B cell (primary cell): ENCODE measurements at regions not wholly inside any gene's neighbourhood (a gene's known extent, or its start where the extent isn't known, plus 50 kb on each side); places are given as distances from the start of the nearest gene placed in this dataset.

ENCODE experiments used
- ATAC-seq: fragments of 200-7000 bp; cut with Tn5 transposase; one replicate; pipeline ENCODE4 v1.10.0; 2021; ENCODE audit warnings: low read depth, mild to moderate bottlenecking, moderate number of reproducible peaks, moderate library complexity
- CTCF ChIA-PET: fragments of 350-600 bp; sonication (Branson Sonifier 250); formaldehyde crosslinking; loops from one replicate; lab custom pipeline; 2021; ENCODE audit warnings: antibody characterized with exemption, inconsistent platforms; lab: Charles Lee
- POLR2A ChIA-PET: fragments of 350-600 bp; sonication (Branson Sonifier 250); formaldehyde crosslinking; loops from one replicate; lab custom pipeline; 2021; ENCODE audit warnings: antibody characterized with exemption; lab: Charles Lee
- DNase-seq: peaks from one replicate; pipeline ENCODE4 v3.0.0; 2013
- H2AFZ ChIP-seq: 2 replicates; pipeline ENCODE4 v1.6.1; 2012; ENCODE audit warnings: mild to moderate bottlenecking, low read depth, low read length; ENCODE audit not compliant: insufficient read depth, poor library complexity, severe bottlenecking
- H3K27ac ChIP-seq, 2 donors: 1 replicate in 1 of 2; 2 replicates in 1 of 2; pipeline ENCODE4 v1.5.1; 2012 to 2013; ENCODE audit warnings: low read length in 2 of 2, mild to moderate bottlenecking in 2 of 2, moderate library complexity in 1 of 2
- H3K27me3 ChIP-seq, 4 experiments: fragments of 200-600 bp in 1 of 4; sonication (generic) in 1 of 4; replicated peaks in 1 of 4; 1 replicate in 2 of 4; 2 replicates in 2 of 4; pipeline versions ENCODE4 v1.6.1 to v1.7.0; 2013 to 2016; ENCODE audit warnings: low read length in 3 of 4, mild to moderate bottlenecking in 2 of 4, mixed read lengths in 1 of 4, moderate library complexity in 1 of 4; ENCODE audit not compliant: insufficient read depth in 4 of 4, control insufficient read depth in 3 of 4; ENCODE audit errors: control extremely low read depth in 1 of 4
- H3K36me3 ChIP-seq, 2 experiments: replicated peaks in 1 of 2; 1 replicate in 1 of 2; 2 replicates in 1 of 2; pipeline versions ENCODE4 v1.6.1 to v1.7.1; 2013; ENCODE audit warnings: low read length in 1 of 2; ENCODE audit not compliant: insufficient read depth in 2 of 2, control insufficient read depth in 1 of 2; ENCODE audit errors: control extremely low read depth in 1 of 2, extremely low read depth in 1 of 2
- H3K4me1 ChIP-seq, 2 donors: fragments of 200-600 bp in 1 of 2; sonication (generic) in 1 of 2; 1 replicate in 1 of 2; 2 replicates in 1 of 2; pipeline versions ENCODE4 v1.5.1 to v1.6.1; 2013 to 2017; ENCODE audit warnings: low read length in 2 of 2; ENCODE audit not compliant: control insufficient read depth in 2 of 2, insufficient read depth in 2 of 2
- H3K4me2 ChIP-seq: replicated peaks from 2 replicates; pipeline ENCODE3; 2012; ENCODE audit warnings: mild to moderate bottlenecking, low read depth, low read length; ENCODE audit not compliant: poor library complexity, severe bottlenecking
- H3K4me3 ChIP-seq, 5 experiments: fragments of 200-600 bp in 1 of 5; sonication (generic) in 1 of 5; 1 replicate in 3 of 5; 2 replicates in 2 of 5; pipeline versions ENCODE4 v1.5.1 to v1.7.0; 2011 to 2016; ENCODE audit warnings: low read length in 4 of 5, mild to moderate bottlenecking in 4 of 5, low read depth in 2 of 5, control low read depth in 1 of 5, moderate library complexity in 1 of 5; ENCODE audit not compliant: insufficient read depth in 1 of 5; ENCODE audit errors: control extremely low read depth in 1 of 5, extremely low read depth in 1 of 5
- H3K79me2 ChIP-seq: fragments of 200-600 bp; sonication (generic); one replicate; pipeline ENCODE4 v1.6.0; 2016; ENCODE audit warnings: low read length; ENCODE audit not compliant: control insufficient read depth, insufficient read depth
- H3K9ac ChIP-seq: fragments of 200-600 bp; sonication (generic); 2 replicates; pipeline ENCODE4 v1.6.1; 2017; ENCODE audit warnings: mild to moderate bottlenecking, low read length, moderate library complexity
- H3K9me3 ChIP-seq, 3 donors: one replicate each; pipeline versions ENCODE4 v1.6.1 to v1.7.1; 2013; ENCODE audit warnings: low read length in 2 of 3; ENCODE audit not compliant: control insufficient read depth in 2 of 3, insufficient read depth in 1 of 3; ENCODE audit errors: control extremely low read depth in 1 of 3
- H4K20me1 ChIP-seq: 2 replicates; pipeline ENCODE4 v1.6.0; 2012; ENCODE audit warnings: mild to moderate bottlenecking, low read length; ENCODE audit not compliant: insufficient read depth, control insufficient read depth, poor library complexity, severe bottlenecking
- H3K27ac Mint-ChIP-seq: one replicate; pipeline ENCODE4 v1.8.0; 2021; ENCODE audit warnings: mixed read lengths
- H3K27me3 Mint-ChIP-seq: one replicate; pipeline ENCODE4 v1.8.0; 2021; ENCODE audit warnings: mixed read lengths
- H3K4me1 Mint-ChIP-seq: one replicate; pipeline ENCODE4 v1.8.0; 2021; ENCODE audit warnings: mixed read lengths
- H3K4me3 Mint-ChIP-seq: one replicate; pipeline ENCODE4 v1.8.0; 2021; ENCODE audit warnings: mixed read lengths
- H3K9me3 Mint-ChIP-seq: one replicate; pipeline ENCODE4 v1.8.0; 2022; ENCODE audit warnings: mixed read lengths; ENCODE audit not compliant: insufficient read depth
- EZH2 ChIP-seq: IDR thresholded peaks from 2 replicates; pipeline ENCODE4 v1.6.1; 2012; ENCODE audit warnings: borderline replicate concordance, low read depth, mild to moderate bottlenecking, moderate library complexity, low read length; ENCODE audit not compliant: insufficient read depth, poor library complexity, severe bottlenecking
- WGBS: methylation state at CpG from one replicate; pipeline ENCODE4 v1.1.5; 2013; ENCODE audit warnings: missing lambda C conversion rate; ENCODE audit not compliant: insufficient coverage; 5-methylcytosine and 5-hydroxymethylcytosine counted together
- intact Hi-C: fragments of 100-400 bp; cut with micrococcal nuclease; formaldehyde crosslinking; loops from one replicate; pipeline ENCODE4 v1.10.0; 2022
- TF ChIP-seq, protein P1 (sequence below): fragments of 200-600 bp; IDR thresholded peaks from one replicate; pipeline ENCODE4 v1.8.0; 2022; ENCODE audit warnings: antibody characterized with exemption, mild to moderate bottlenecking

DNA sequence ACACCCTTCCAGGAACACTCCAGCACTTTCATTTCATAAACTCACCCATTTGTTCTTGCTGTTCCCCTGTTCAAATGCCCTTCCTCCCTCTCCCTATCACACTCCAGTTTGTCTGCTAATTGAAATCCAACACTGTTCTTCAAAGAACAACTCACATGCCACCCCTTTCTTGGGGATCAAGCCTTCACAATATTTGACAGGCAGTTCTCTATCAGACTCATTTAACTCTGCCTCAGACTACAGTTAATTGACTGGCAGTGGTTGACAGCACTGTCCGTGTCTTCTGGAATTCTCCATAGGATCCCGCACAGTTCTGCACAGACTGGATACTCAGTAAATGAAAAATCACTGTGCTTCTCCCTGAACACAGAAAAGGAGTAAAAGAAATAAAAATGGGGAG lies 87.8 kb downstream of the PMP22 start:
- Histone ChIP-seq H3K4me2 (no peak overlapping the region), H3K4me1 (no peaks in the 10 kb centered on the region), H4K20me1 (no peaks in the 10 kb centered on the region), H3K79me2 (no peaks in the 10 kb centered on the region), H3K27ac (no peak overlapping the region), H3K27me3 (no peaks in the 10 kb centered on the region), H3K9ac (no peak overlapping the region), H2AFZ (no peak overlapping the region), H3K36me3 (no peaks in the 10 kb centered on the region), H3K4me3 (no peak overlapping the region), H3K9me3 (no peaks in the 10 kb centered on the region)
- 100% methylated on average over 1 of the region's 2 CpGs for WGBS
- Mint-ChIP-seq H3K4me1 (no peaks in the 10 kb centered on the region), H3K27me3 (peaks cover 12% of the 10 kb centered on the region), H3K9me3 (no peaks in the 10 kb centered on the region), H3K4me3 (no peak overlapping the region), H3K27ac (no peak overlapping the region)
- intact Hi-C loops: no loop called here
- DNase-seq (no peak), ATAC-seq (no peak)
- TF ChIP-seq, protein P1, sequence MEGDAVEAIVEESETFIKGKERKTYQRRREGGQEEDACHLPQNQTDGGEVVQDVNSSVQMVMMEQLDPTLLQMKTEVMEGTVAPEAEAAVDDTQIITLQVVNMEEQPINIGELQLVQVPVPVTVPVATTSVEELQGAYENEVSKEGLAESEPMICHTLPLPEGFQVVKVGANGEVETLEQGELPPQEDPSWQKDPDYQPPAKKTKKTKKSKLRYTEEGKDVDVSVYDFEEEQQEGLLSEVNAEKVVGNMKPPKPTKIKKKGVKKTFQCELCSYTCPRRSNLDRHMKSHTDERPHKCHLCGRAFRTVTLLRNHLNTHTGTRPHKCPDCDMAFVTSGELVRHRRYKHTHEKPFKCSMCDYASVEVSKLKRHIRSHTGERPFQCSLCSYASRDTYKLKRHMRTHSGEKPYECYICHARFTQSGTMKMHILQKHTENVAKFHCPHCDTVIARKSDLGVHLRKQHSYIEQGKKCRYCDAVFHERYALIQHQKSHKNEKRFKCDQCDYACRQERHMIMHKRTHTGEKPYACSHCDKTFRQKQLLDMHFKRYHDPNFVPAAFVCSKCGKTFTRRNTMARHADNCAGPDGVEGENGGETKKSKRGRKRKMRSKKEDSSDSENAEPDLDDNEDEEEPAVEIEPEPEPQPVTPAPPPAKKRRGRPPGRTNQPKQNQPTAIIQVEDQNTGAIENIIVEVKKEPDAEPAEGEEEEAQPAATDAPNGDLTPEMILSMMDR: no peak
- no peak for TF ChIP-seq EZH2
- ChIA-PET CTCF (interaction anchor here (0.6 kb wide), 1 partner anchor 981 kb away, joined by 3 read pairs; no protein-coding TSS in a partner anchor), POLR2A (no interaction called here)

DNA sequence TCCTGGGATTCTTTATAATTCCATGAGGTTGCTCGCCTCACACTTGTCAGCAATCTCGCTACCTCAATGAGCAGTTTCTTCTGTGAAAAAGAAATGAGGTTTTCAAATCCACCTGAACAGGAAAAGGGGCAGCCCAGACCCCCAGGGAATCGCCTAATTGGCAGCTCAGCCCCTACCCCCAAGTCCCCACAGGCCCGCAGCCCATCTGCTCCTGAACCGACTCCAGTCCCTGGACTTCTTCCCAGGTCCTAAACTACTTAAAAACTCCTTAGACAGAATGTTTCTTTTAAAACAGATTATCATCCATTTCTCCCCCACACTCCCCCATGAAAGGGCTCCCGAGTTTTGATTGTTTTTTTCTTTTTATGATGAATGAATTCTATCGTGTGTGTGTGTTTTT lies 89.8 kb downstream of the PMP22 start:
- no peaks in the 10 kb centered on the region for H3K79me2 ChIP-seq
- no peaks in the 10 kb centered on the region for H3K36me3 ChIP-seq
- no peak overlapping the region for H3K4me2 ChIP-seq
- H2AFZ ChIP-seq: no peak overlapping the region
- WGBS: 79% methylated on average over 3 of the region's 7 CpGs
- H3K9me3 Mint-ChIP-seq: no peaks in the 10 kb centered on the region
- no peaks in the 10 kb centered on the region for H3K4me1 ChIP-seq
- CTCF ChIA-PET: no interaction called here
- POLR2A ChIA-PET: no interaction called here
- no peak for TF ChIP-seq EZH2
- TF ChIP-seq, protein P1: no peak
- H3K4me1 Mint-ChIP-seq: no peaks in the 10 kb centered on the region
- H3K27me3 ChIP-seq: no peaks in the 10 kb centered on the region
- H3K9me3 ChIP-seq: no peaks in the 10 kb centered on the region
- intact Hi-C loops: no loop called here
- H3K27ac Mint-ChIP-seq: no peak overlapping the region
- H3K27ac ChIP-seq: no peak overlapping the region
- H3K9ac ChIP-seq: no peak overlapping the region
- ATAC-seq: no peak
- H3K27me3 Mint-ChIP-seq: peaks cover 12% of the 10 kb centered on the region
- no peak overlapping the region for H3K4me3 ChIP-seq
- no peak overlapping the region for H3K4me3 Mint-ChIP-seq
- no peak for DNase-seq
- H4K20me1 ChIP-seq: no peaks in the 10 kb centered on the region
